Smooth muscle cell (in vitro differentiated cells): ENCODE measurements at regions not wholly inside any gene's neighbourhood (a gene's known extent, or its start where the extent isn't known, plus 50 kb on each side); places are given as distances from the start of the nearest gene placed in this dataset.

Source experiments
- DNase-seq: peaks from one replicate; lab custom pipeline; 2025; ENCODE audit not compliant: unreplicated experiment; lab: John Stamatoyannopoulos, UW
- H2AFZ ChIP-seq: fragments of 200-600 bp; sonication (generic); 2 replicates; pipeline ENCODE4 v1.6.0; 2016; ENCODE audit warnings: antibody characterized with exemption, low read depth, mild to moderate bottlenecking
- H3F3A ChIP-seq: fragments of 200-600 bp; sonication (generic); 2 replicates; pipeline ENCODE4 v1.6.0; 2017; ENCODE audit warnings: antibody characterized with exemption, low read depth
- H3K27ac ChIP-seq: fragments of 200-600 bp; sonication (generic); 2 replicates; pipeline ENCODE4 v1.5.1; 2016; ENCODE audit warnings: low read depth, mild to moderate bottlenecking
- H3K27me3 ChIP-seq: fragments of 200-600 bp; sonication (generic); 2 replicates; pipeline ENCODE4 v1.6.1; 2016; ENCODE audit warnings: low read depth, mild to moderate bottlenecking
- H3K36me3 ChIP-seq: fragments of 200-600 bp; sonication (generic); 2 replicates; pipeline ENCODE4 v1.5.1; 2016; ENCODE audit warnings: low read depth
- H3K4me1 ChIP-seq: fragments of 200-600 bp; sonication (generic); 2 replicates; pipeline ENCODE4 v1.5.1; 2016; ENCODE audit warnings: low read depth
- H3K4me2 ChIP-seq: fragments of 200-600 bp; sonication (generic); 2 replicates; pipeline ENCODE4 v1.6.0; 2016; ENCODE audit warnings: mild to moderate bottlenecking
- H3K4me3 ChIP-seq: fragments of 200-600 bp; sonication (generic); 2 replicates; pipeline ENCODE4 v1.5.1; 2016; ENCODE audit warnings: mild to moderate bottlenecking
- H3K79me2 ChIP-seq: fragments of 200-600 bp; sonication (generic); 2 replicates; pipeline ENCODE4 v1.6.0; 2016; ENCODE audit warnings: low read depth, mild to moderate bottlenecking
- H3K9ac ChIP-seq: fragments of 200-600 bp; sonication (generic); 2 replicates; pipeline ENCODE4 v1.6.0; 2016; ENCODE audit warnings: low read depth
- H3K9me3 ChIP-seq: fragments of 200-600 bp; sonication (generic); replicated peaks from 2 replicates; pipeline ENCODE4 v1.5.1; 2016; ENCODE audit warnings: low read depth
- H4K20me1 ChIP-seq: fragments of 200-600 bp; sonication (generic); 2 replicates; pipeline ENCODE4 v1.6.0; 2016; ENCODE audit warnings: low read depth
- CTCF ChIP-seq: fragments of 200-600 bp; sonication (generic); IDR thresholded peaks from 2 replicates; pipeline ENCODE4 v1.5.1; 2017; ENCODE audit warnings: borderline replicate concordance, mild to moderate bottlenecking, antibody characterized with exemption; ENCODE audit not compliant: insufficient read depth, poor library complexity, severe bottlenecking
- WGBS: methylation state at CpG from one replicate; pipeline ENCODE4 v1.1.7; 2016; ENCODE audit warnings: low lambda C conversion rate; 5-methylcytosine and 5-hydroxymethylcytosine counted together

- H3K4me2 ChIP-seq, result no peak overlapping the region
- no peaks in the 10 kb centered on the region for H3K79me2 ChIP-seq
- no peaks in the 10 kb centered on the region for H3K27me3 ChIP-seq
- H4K20me1 ChIP-seq, result no peaks in the 10 kb centered on the region
- DNase-seq, result no peak
- peaks cover 23% of the 10 kb centered on the region for H3K4me1 ChIP-seq
- no peak overlapping the region for H3K27ac ChIP-seq
- H3K36me3 ChIP-seq, result no peaks in the 10 kb centered on the region
- H2AFZ ChIP-seq, result no peak overlapping the region
- no peaks in the 10 kb centered on the region for H3K9me3 ChIP-seq
- H3F3A ChIP-seq, result peaks cover 1% of the 10 kb centered on the region
- 95% methylated on average over 3 of the region's 3 CpGs for WGBS
- H3K9ac ChIP-seq, result no peak overlapping the region
- H3K4me3 ChIP-seq, result no peak overlapping the region
- TF ChIP-seq CTCF, result no peak
These were observed 93.3 kb upstream of the PFKP start for GRCh38 chr10:2974083-2974482.

- no peak overlapping the region for H3K27ac ChIP-seq
- no peak overlapping the region for H3K4me3 ChIP-seq
- 84% methylated on average over 8 of the region's 8 CpGs for WGBS
- no peaks in the 10 kb centered on the region for H3K9me3 ChIP-seq
- H3K4me2 ChIP-seq, result peak overlapping the region; percentile 29
- no peaks in the 10 kb centered on the region for H3K79me2 ChIP-seq
- no peaks in the 10 kb centered on the region for H4K20me1 ChIP-seq
- no peak for DNase-seq
- no peak overlapping the region for H3K9ac ChIP-seq
- TF ChIP-seq CTCF, result no peak
- no peaks in the 10 kb centered on the region for H3K27me3 ChIP-seq
- no peaks in the 10 kb centered on the region for H3K36me3 ChIP-seq
- no peak overlapping the region for H2AFZ ChIP-seq
- H3K4me1 ChIP-seq, result peaks cover 21% of the 10 kb centered on the region
- no peaks in the 10 kb centered on the region for H3F3A ChIP-seq
These were observed 94.5 kb upstream of the PFKP start for GRCh38 chr10:2972810-2973209.

GRCh38 chr10:2972216-2972615 is 95.1 kb upstream of the PFKP start:
- H3K4me1 ChIP-seq, result peaks cover 21% of the 10 kb centered on the region
- H3K4me3 ChIP-seq, result no peak overlapping the region
- peak overlapping the region; percentile 29 for H3K4me2 ChIP-seq
- DNase-seq, result no peak
- no peaks in the 10 kb centered on the region for H3K36me3 ChIP-seq
- TF ChIP-seq CTCF, result no peak
- no peak overlapping the region for H2AFZ ChIP-seq
- H3F3A ChIP-seq, result no peaks in the 10 kb centered on the region
- H3K79me2 ChIP-seq, result no peaks in the 10 kb centered on the region
- H3K9me3 ChIP-seq, result no peaks in the 10 kb centered on the region
- no peaks in the 10 kb centered on the region for H4K20me1 ChIP-seq
- WGBS, result 47% methylated on average over 7 of the region's 7 CpGs
- H3K27me3 ChIP-seq, result no peaks in the 10 kb centered on the region
- no peak overlapping the region for H3K9ac ChIP-seq
- H3K27ac ChIP-seq, result no peak overlapping the region

- 93% methylated on average over 7 of the region's 7 CpGs for WGBS
- Histone ChIP-seq H3K4me1 (peaks cover 21% of the 10 kb centered on the region), H3K79me2 (no peaks in the 10 kb centered on the region), H4K20me1 (no peaks in the 10 kb centered on the region), H3K36me3 (no peaks in the 10 kb centered on the region), H3K27me3 (no peaks in the 10 kb centered on the region), H3F3A (no peaks in the 10 kb centered on the region), H3K27ac (no peak overlapping the region), H3K9me3 (no peaks in the 10 kb centered on the region), H3K9ac (no peak overlapping the region), H3K4me3 (no peak overlapping the region), H2AFZ (no peak overlapping the region), H3K4me2 (no peak overlapping the region)
- no peak for TF ChIP-seq CTCF
- no peak for DNase-seq
These were observed 97.0 kb upstream of the PFKP start for GRCh38 chr10:2970190-2970823.
